ENCODE measurements at regions not wholly inside any gene's neighbourhood (a gene's known extent, or its start where the extent isn't known, plus 50 kb on each side); places are given as distances from the start of the nearest gene placed in this dataset.

DNA sequence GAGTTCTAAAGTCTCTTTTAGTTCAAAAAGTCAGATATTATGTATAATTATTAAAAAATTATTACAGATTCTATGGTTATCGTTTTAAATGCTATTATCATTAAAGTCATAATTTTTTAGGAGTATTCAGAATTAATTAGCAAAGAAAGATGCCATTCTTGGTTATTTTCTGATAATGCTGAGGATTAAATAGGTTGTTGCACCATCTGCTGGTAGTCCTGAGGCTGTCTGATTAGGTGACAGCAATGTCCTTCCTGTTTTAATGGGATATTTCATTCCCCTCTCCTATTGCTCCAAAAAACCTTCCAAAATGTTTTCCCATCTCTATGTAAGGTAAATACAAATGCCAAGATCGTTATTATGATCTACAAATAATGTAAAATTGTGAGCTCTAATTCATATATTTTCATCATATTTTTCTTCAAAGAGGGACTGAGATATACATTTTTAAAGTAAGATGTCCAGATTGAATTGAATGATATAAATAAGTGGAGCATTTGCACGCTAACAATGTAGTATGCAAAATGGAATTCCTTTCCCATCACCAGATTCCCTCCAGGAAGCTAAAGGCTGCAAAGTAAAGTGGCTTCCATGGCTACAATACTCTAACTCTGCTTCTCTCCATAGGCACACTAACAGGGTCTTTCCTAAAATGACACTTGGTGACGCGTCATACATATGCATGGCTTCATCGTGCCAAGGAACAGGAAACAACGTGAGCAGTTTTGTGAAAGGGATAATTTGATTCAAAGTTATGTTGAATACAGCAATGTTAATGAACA lies 58.8 kb upstream of the AKR1E2 start:
- intact Hi-C loops (cut with micrococcal nuclease) (loop anchor here (1.0 to 5.0 kb wide), 7 partner anchors 226 to 1526 kb away; no protein-coding TSS in a partner anchor), dilution Hi-C loops (cut with MboI; ENCODE audit: extremely low pct_ligation_motif_present, low sequenced_read_pairs) (no loop called here)
- Histone ChIP-seq H3K4me3 (replicated peaks in 1 of 3; ENCODE audit: insufficient read depth in 1 of 3, low read depth in 1 of 3, low read length in 3 of 3) (no peak overlapping the region), H3K79me2 (ENCODE audit: control insufficient read depth, insufficient read depth, low read length) (no peaks in the 10 kb centered on the region), H3K36me3 (ENCODE audit: control insufficient read depth in 2 of 2, extremely low read depth in 1 of 2, insufficient read depth in 2 of 2, low read length in 2 of 2) (no peaks in the 10 kb centered on the region), H3K27me3 (ENCODE audit: control insufficient read depth in 2 of 2, insufficient read depth in 2 of 2, low read length in 2 of 2) (no peaks in the 10 kb centered on the region), H3K4me1 (ENCODE audit: control insufficient read depth, extremely low read depth, insufficient read depth, low read length) (peaks cover 83% of the 10 kb centered on the region), H3K4me2 (ENCODE audit: insufficient read depth, low read length) (peak overlapping the region; percentile 3), H3K9me1 (replicated peaks; ENCODE audit: control insufficient read depth, extremely low read depth, insufficient read depth, low read length) (no peaks in the 10 kb centered on the region), H2AFZ (ENCODE audit: low read depth, low read length) (peak overlapping the region; percentile 55), H3K9ac (replicated peaks; ENCODE audit: extremely low read depth, insufficient read depth, low read length) (peak overlapping the region; percentile 72), H3K27ac (ENCODE audit: insufficient read depth, low read depth, low read length) (peak overlapping the region; percentile 96), H3K9me3 (replicated peaks; ENCODE audit: control insufficient read depth, insufficient read depth, low read length) (no peaks in the 10 kb centered on the region), H4K20me1 (replicated peaks; ENCODE audit: control insufficient read depth, extremely low read depth, insufficient read depth, low read length) (no peaks in the 10 kb centered on the region)
- CTCF ChIA-PET: interaction anchor here (0.6 to 3.5 kb wide), 22 partner anchors 13 to 1574 kb away, joined by 3 to 46 read pairs (median 3); no protein-coding TSS in a partner anchor
- POLR2A ChIA-PET: interaction anchor here (1.0 kb wide), 1 partner anchor 992 kb away, joined by 4 read pairs; no protein-coding TSS in a partner anchor
- FAIRE-seq (no peak), DNase-seq (ENCODE audit: low read depth, low spot score) (peak; percentile 74)
- TF ChIP-seq, protein P1, sequence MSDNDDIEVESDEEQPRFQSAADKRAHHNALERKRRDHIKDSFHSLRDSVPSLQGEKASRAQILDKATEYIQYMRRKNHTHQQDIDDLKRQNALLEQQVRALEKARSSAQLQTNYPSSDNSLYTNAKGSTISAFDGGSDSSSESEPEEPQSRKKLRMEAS (IDR thresholded peaks at IDR 0.05; ENCODE audit: insufficient read depth, insufficient read length): no peak
- TF ChIP-seq, protein P2, sequence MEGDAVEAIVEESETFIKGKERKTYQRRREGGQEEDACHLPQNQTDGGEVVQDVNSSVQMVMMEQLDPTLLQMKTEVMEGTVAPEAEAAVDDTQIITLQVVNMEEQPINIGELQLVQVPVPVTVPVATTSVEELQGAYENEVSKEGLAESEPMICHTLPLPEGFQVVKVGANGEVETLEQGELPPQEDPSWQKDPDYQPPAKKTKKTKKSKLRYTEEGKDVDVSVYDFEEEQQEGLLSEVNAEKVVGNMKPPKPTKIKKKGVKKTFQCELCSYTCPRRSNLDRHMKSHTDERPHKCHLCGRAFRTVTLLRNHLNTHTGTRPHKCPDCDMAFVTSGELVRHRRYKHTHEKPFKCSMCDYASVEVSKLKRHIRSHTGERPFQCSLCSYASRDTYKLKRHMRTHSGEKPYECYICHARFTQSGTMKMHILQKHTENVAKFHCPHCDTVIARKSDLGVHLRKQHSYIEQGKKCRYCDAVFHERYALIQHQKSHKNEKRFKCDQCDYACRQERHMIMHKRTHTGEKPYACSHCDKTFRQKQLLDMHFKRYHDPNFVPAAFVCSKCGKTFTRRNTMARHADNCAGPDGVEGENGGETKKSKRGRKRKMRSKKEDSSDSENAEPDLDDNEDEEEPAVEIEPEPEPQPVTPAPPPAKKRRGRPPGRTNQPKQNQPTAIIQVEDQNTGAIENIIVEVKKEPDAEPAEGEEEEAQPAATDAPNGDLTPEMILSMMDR (IDR thresholded peaks at IDR 0.05; ENCODE audit: extremely low read depth in 1 of 2, insufficient read depth in 1 of 2, low read depth in 1 of 2, low read length in 2 of 2): peak; percentile 49 to 50
- TF ChIP-seq EZH2 (IDR thresholded peaks at IDR 0.05; ENCODE audit: borderline replicate concordance, low read depth, low read length, severe bottlenecking): no peak
- BruUV-seq (replicated peaks): no TSS peak
